Brain microvascular endothelial cell (primary cell): ENCODE measurements at regions not wholly inside any gene's neighbourhood (a gene's known extent, or its start where the extent isn't known, plus 50 kb on each side); places are given as distances from the start of the nearest gene placed in this dataset.

Experiments used
- DNase-seq: peaks from one replicate; pipeline ENCODE4 v3.0.0-alpha.2; 2020
- H3K27ac ChIP-seq: fragments of 250-450 bp; sonication (Bioruptor Pico); 2 replicates; pipeline ENCODE4 v1.5.1; 2020; ENCODE audit warnings: mild to moderate bottlenecking, moderate library complexity
- H3K27me3 ChIP-seq: fragments of 250-450 bp; sonication (Bioruptor Pico); replicated peaks from 2 replicates; pipeline ENCODE4 v1.5.1; 2020; ENCODE audit warnings: mild to moderate bottlenecking
- H3K36me3 ChIP-seq: fragments of 250-450 bp; sonication (Bioruptor Pico); replicated peaks from 2 replicates; pipeline ENCODE4 v1.5.1; 2020; ENCODE audit warnings: mild to moderate bottlenecking
- H3K4me3 ChIP-seq: 2 replicates; pipeline ENCODE4 v1.5.1; 2011; ENCODE audit warnings: low read depth, mild to moderate bottlenecking, control low read depth, low read length, moderate library complexity
- in situ Hi-C: cut with HindIII; loops from 2 replicates; pipeline ENCODE4 v1.10.0; 2017; ENCODE audit warnings: low sequenced_read_pairs, low pct_ligation_motif_present
- TF ChIP-seq, protein P1 (sequence below): IDR thresholded peaks from 2 replicates; pipeline ENCODE4 v1.5.1; 2011; ENCODE audit warnings: low read depth, mild to moderate bottlenecking, moderate library complexity, low read length, control low read depth, inconsistent platforms; ENCODE audit errors: missing control alignments

DNA sequence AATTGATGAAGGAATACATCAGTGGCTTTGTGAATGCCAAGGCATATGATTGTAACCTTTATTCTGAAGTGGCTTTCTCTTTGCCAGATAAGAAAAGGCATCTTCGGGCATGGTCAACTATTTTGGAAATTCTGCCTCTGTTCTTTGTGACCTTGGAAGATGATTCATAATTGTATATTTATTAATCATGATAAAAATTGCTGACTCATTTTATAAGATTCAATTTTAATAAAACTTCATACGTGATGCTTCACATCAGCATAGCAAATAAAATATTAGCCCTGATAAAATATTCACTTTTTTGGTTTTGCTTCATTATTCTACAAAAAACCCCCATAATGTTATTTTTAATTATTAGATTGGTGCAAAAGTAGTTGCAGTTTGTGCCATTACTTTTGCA is 200.5 kb downstream of the MACC1 start:
- no peak overlapping the region for H3K4me3 ChIP-seq
- H3K36me3 ChIP-seq: no peaks in the 10 kb centered on the region
- TF ChIP-seq, protein P1, sequence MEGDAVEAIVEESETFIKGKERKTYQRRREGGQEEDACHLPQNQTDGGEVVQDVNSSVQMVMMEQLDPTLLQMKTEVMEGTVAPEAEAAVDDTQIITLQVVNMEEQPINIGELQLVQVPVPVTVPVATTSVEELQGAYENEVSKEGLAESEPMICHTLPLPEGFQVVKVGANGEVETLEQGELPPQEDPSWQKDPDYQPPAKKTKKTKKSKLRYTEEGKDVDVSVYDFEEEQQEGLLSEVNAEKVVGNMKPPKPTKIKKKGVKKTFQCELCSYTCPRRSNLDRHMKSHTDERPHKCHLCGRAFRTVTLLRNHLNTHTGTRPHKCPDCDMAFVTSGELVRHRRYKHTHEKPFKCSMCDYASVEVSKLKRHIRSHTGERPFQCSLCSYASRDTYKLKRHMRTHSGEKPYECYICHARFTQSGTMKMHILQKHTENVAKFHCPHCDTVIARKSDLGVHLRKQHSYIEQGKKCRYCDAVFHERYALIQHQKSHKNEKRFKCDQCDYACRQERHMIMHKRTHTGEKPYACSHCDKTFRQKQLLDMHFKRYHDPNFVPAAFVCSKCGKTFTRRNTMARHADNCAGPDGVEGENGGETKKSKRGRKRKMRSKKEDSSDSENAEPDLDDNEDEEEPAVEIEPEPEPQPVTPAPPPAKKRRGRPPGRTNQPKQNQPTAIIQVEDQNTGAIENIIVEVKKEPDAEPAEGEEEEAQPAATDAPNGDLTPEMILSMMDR: no peak
- DNase-seq: no peak
- H3K27me3 ChIP-seq: no peaks in the 10 kb centered on the region
- in situ Hi-C loops: no loop called here
- no peak overlapping the region for H3K27ac ChIP-seq

GRCh38 chr7:20013536-20013935 is 203.6 kb downstream of the MACC1 start:
- Histone ChIP-seq H3K27ac (no peak overlapping the region), H3K4me3 (no peak overlapping the region), H3K36me3 (no peaks in the 10 kb centered on the region), H3K27me3 (no peaks in the 10 kb centered on the region)
- no peak for DNase-seq
- in situ Hi-C loops: no loop called here
- TF ChIP-seq, protein P1: no peak

DNA sequence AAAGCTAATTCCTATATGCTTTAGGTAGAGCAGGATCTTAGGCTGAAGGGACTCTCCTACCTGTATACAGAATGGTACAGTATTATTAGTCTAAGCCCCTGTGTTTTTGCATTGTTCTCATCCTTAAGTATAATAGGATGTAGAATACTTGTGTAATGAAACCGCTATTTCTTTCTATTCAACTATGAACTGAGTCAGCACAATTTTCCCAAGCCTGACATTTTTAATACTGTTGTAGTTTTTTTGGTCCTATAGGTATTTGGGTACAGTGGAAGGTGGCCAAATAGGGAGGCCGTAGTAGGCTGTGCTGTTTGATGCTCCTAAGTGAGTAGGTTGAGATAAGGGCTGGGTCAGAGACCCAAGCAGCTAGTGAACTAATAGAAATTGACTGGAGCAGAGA is 205.1 kb downstream of the MACC1 start:
- Histone ChIP-seq H3K36me3 (no peaks in the 10 kb centered on the region), H3K4me3 (no peak overlapping the region), H3K27me3 (no peaks in the 10 kb centered on the region), H3K27ac (no peak overlapping the region)
- TF ChIP-seq, protein P1: no peak
- no peak for DNase-seq
- in situ Hi-C loops: no loop called here

- Histone ChIP-seq H3K36me3 (no peaks in the 10 kb centered on the region), H3K27me3 (no peaks in the 10 kb centered on the region), H3K4me3 (no peak overlapping the region), H3K27ac (no peak overlapping the region)
- no peak for DNase-seq
- TF ChIP-seq, protein P1: no peak
- in situ Hi-C loops: no loop called here
Observed at GRCh38 chr7:20010877-20011276, 206.3 kb downstream of the MACC1 start.

DNA sequence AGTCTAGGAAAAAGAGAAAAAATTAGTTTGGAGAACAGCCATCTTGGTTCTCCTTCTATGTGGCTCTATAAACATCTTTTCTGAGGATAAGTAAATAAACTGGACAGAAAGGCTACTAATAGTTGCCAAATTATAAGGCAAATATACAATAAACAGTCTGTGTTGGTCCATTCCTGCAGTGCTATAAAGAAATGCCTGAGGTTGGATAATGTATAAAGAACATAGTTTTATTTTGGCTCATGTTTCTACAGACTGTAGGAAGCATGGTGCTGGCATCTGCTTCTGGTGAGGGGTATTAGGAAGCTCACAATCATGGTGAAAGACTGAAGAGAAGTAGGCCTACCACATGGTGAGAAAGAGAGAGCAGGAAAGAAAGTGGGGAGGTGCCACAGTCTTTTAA is 209.7 kb downstream of the MACC1 start:
- H3K27ac ChIP-seq: no peak overlapping the region
- no peaks in the 10 kb centered on the region for H3K27me3 ChIP-seq
- DNase-seq: no peak
- no peak overlapping the region for H3K4me3 ChIP-seq
- in situ Hi-C loops: no loop called here
- TF ChIP-seq, protein P1: no peak
- H3K36me3 ChIP-seq: no peaks in the 10 kb centered on the region

GRCh38 chr7:20005081-20005480 is 212.1 kb downstream of the MACC1 start:
- H3K27me3 ChIP-seq: no peaks in the 10 kb centered on the region
- no peaks in the 10 kb centered on the region for H3K36me3 ChIP-seq
- TF ChIP-seq, protein P1: no peak
- no peak overlapping the region for H3K27ac ChIP-seq
- DNase-seq: no peak
- no peak overlapping the region for H3K4me3 ChIP-seq
- in situ Hi-C loops: no loop called here
